ENCODE measurements at regions not wholly inside any gene's neighbourhood (a gene's known extent, or its start where the extent isn't known, plus 50 kb on each side); places are given as distances from the start of the nearest gene placed in this dataset.

GRCh38 chr11:25710975-25711374 lies 621.0 kb upstream of the ANO3 start:
- no peak for DNase-seq (ENCODE audit: low spot score)
- ChIA-PET CTCF (no interaction called here), POLR2A (ENCODE audit: low non-redundant PET) (no interaction called here)
- H3K9me3 ChIP-seq (ENCODE audit: low read depth, low read length, poor library complexity, severe bottlenecking): peaks cover 6% of the 10 kb centered on the region
- no peak for TF ChIP-seq CTCF (conservative IDR thresholded peaks at IDR 0.05; ENCODE audit: low read depth, low read length)
- no peak for TF ChIP-seq EZH2 (IDR thresholded peaks at IDR 0.05; ENCODE audit: borderline replicate concordance, low read depth, low read length, poor library complexity, severe bottlenecking)
- H3K36me3 ChIP-seq (ENCODE audit: insufficient read depth, low read length, poor library complexity, severe bottlenecking): no peaks in the 10 kb centered on the region
- H3K4me3 ChIP-seq (ENCODE audit: low read depth, low read length, poor library complexity, severe bottlenecking): no peak overlapping the region
- no peaks in the 10 kb centered on the region for H3K27me3 ChIP-seq (replicated peaks; ENCODE audit: insufficient read depth, low read depth, low read length, poor library complexity)
- intact Hi-C loops (cut with micrococcal nuclease; ENCODE audit: unreplicated experiment): no loop called here
- no peak overlapping the region for H3K27ac ChIP-seq (ENCODE audit: low read depth, low read length, poor library complexity, severe bottlenecking)
- no peaks in the 10 kb centered on the region for H3K4me1 ChIP-seq (ENCODE audit: insufficient read depth, low read length, poor library complexity, severe bottlenecking)
- BruUV-seq (replicated peaks): no TSS peak

GRCh38 chr11:25727944-25728343 lies 604.0 kb upstream of the ANO3 start:
- ChIA-PET CTCF (no interaction called here), POLR2A (ENCODE audit: low non-redundant PET) (no interaction called here)
- TF ChIP-seq EZH2 (IDR thresholded peaks at IDR 0.05; ENCODE audit: borderline replicate concordance, low read depth, low read length, poor library complexity, severe bottlenecking): no peak
- Histone ChIP-seq H3K36me3 (ENCODE audit: insufficient read depth, low read length, poor library complexity, severe bottlenecking) (no peaks in the 10 kb centered on the region), H3K27ac (ENCODE audit: low read depth, low read length, poor library complexity, severe bottlenecking) (no peak overlapping the region), H3K27me3 (replicated peaks; ENCODE audit: insufficient read depth, low read depth, low read length, poor library complexity) (no peaks in the 10 kb centered on the region), H3K9me3 (ENCODE audit: low read depth, low read length, poor library complexity, severe bottlenecking) (no peaks in the 10 kb centered on the region), H3K4me3 (ENCODE audit: low read depth, low read length, poor library complexity, severe bottlenecking) (no peak overlapping the region), H3K4me1 (ENCODE audit: insufficient read depth, low read length, poor library complexity, severe bottlenecking) (no peaks in the 10 kb centered on the region)
- intact Hi-C loops (cut with micrococcal nuclease; ENCODE audit: unreplicated experiment): no loop called here
- no TSS peak for BruUV-seq (replicated peaks)
- no peak for DNase-seq (ENCODE audit: low spot score)

GRCh38 chr11:25730230-25730629 lies 601.7 kb upstream of the ANO3 start:
- intact Hi-C loops (cut with micrococcal nuclease; ENCODE audit: unreplicated experiment): no loop called here
- POLR2A ChIA-PET (ENCODE audit: low non-redundant PET): no interaction called here
- Histone ChIP-seq H3K36me3 (ENCODE audit: insufficient read depth, low read length, poor library complexity, severe bottlenecking) (no peaks in the 10 kb centered on the region), H3K4me3 (ENCODE audit: low read depth, low read length, poor library complexity, severe bottlenecking) (no peak overlapping the region), H3K4me1 (ENCODE audit: insufficient read depth, low read length, poor library complexity, severe bottlenecking) (no peaks in the 10 kb centered on the region), H3K27me3 (replicated peaks; ENCODE audit: insufficient read depth, low read depth, low read length, poor library complexity) (no peaks in the 10 kb centered on the region), H3K27ac (ENCODE audit: low read depth, low read length, poor library complexity, severe bottlenecking) (no peak overlapping the region), H3K9me3 (ENCODE audit: low read depth, low read length, poor library complexity, severe bottlenecking) (no peaks in the 10 kb centered on the region)
- no TSS peak for BruUV-seq (replicated peaks)
- TF ChIP-seq EZH2 (IDR thresholded peaks at IDR 0.05; ENCODE audit: borderline replicate concordance, low read depth, low read length, poor library complexity, severe bottlenecking): no peak
- no peak for DNase-seq (ENCODE audit: low spot score)
- CTCF ChIA-PET: no interaction called here

GRCh38 chr11:25733777-25734176 lies 598.2 kb upstream of the ANO3 start:
- POLR2A ChIA-PET (ENCODE audit: low non-redundant PET): no interaction called here
- H3K27me3 ChIP-seq (replicated peaks; ENCODE audit: insufficient read depth, low read depth, low read length, poor library complexity): no peaks in the 10 kb centered on the region
- H3K27ac ChIP-seq (ENCODE audit: low read depth, low read length, poor library complexity, severe bottlenecking): no peak overlapping the region
- H3K9me3 ChIP-seq (ENCODE audit: low read depth, low read length, poor library complexity, severe bottlenecking): no peaks in the 10 kb centered on the region
- CTCF ChIA-PET: no interaction called here
- H3K4me1 ChIP-seq (ENCODE audit: insufficient read depth, low read length, poor library complexity, severe bottlenecking): no peaks in the 10 kb centered on the region
- no TSS peak for BruUV-seq (replicated peaks)
- intact Hi-C loops (cut with micrococcal nuclease; ENCODE audit: unreplicated experiment): no loop called here
- H3K4me3 ChIP-seq (ENCODE audit: low read depth, low read length, poor library complexity, severe bottlenecking): no peak overlapping the region
- DNase-seq (ENCODE audit: low spot score): peak; percentile 0
- TF ChIP-seq EZH2 (IDR thresholded peaks at IDR 0.05; ENCODE audit: borderline replicate concordance, low read depth, low read length, poor library complexity, severe bottlenecking) (no peak), CTCF (conservative IDR thresholded peaks at IDR 0.05; ENCODE audit: low read depth, low read length) (no peak)
- no peaks in the 10 kb centered on the region for H3K36me3 ChIP-seq (ENCODE audit: insufficient read depth, low read length, poor library complexity, severe bottlenecking)
